RPMI8226 (cell line): ENCODE measurements at regions not wholly inside any gene's neighbourhood (a gene's known extent, or its start where the extent isn't known, plus 50 kb on each side); places are given as distances from the start of the nearest gene placed in this dataset.
A peak's percentile ranks its signal among the peaks of the same experiment; 100 is the strongest.
"Not testable (repeated sequence)": the region's sequence is repeated elsewhere in the genome, so short reads cannot be mapped to it uniquely, and the experiment has no call there.

Experiments used
- DNase-seq: peaks from one replicate; pipeline ENCODE4 v3.0.0-alpha.2; 2015

DNA sequence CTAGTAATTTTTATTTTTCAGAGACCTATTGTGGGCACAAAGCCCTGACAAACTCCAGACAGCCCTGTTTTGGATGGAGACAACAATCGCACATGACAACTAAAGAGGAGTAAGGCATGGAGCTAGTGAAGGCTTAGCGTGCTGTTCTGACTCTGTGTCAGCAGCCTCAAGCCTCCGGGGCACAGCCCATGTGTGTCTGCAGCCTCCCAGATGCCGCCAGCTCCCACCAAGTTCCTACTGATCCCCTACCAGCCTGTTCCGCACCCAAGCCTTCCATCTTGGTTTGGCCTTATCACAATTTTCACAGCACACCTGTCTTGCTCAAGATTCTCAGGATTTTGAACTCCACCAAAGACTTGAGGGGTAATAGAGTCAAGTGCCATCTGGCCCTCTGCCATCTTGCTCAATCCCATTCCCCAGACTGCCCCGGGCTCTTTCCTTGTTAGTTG lies 70.3 kb upstream of the SH3PXD2B start:
- DNase-seq: no peak

DNA sequence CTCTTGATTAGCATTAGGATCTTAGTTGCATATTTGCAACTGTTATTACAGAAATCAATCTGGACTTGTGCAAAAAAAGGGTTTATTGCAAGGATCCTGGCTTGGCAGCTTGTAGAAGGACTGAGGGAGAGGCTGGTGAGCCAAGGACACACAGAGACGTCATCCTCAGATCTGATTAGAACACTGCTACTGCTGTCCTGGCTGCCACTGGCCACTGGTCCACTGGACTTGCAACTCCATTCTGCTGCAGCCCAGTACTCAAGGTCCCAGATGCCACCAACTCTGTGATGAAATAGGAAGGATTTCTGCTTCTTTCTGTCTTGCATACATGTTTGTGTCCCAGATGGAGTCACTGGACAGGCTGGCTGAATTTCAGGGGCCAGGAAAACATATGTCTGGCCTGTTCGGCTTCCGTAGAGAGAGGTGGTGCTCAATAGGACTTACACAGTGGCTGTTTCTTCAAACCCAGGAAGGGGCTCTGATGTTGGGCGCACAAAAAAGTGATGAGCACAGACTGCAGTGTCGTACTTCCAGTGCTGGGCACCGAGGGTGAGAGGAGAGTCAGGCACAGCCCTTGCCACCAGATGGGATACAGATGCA lies 68.9 kb upstream of the SH3PXD2B start:
- no peak for DNase-seq

DNA sequence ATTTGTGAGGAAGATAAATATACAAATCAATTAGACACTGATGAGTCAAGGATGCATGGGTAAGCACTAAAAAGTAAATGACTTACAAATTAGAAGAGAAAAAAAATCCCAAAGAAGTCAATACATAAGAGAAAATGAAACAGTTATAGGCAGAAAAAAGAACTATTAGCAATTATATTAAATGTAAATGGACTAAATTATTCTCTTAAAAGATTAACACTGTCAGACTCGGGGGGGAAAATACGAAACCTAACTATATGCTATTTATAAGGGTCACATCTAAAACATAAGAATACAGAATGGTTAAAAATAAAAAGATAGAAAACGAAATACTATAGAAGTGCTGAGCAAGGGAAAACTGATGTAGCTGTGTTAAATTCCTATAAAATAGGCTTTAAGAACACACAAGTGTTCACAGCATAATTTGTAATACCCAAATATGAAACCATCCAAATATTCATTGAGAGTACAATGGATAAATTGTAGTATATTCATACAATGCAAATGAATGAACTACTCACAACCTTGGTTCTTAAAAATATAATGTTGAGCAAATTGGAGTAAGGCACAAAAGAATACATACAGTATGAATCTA lies 67.1 kb upstream of the SH3PXD2B start:
- no peak for DNase-seq

DNA sequence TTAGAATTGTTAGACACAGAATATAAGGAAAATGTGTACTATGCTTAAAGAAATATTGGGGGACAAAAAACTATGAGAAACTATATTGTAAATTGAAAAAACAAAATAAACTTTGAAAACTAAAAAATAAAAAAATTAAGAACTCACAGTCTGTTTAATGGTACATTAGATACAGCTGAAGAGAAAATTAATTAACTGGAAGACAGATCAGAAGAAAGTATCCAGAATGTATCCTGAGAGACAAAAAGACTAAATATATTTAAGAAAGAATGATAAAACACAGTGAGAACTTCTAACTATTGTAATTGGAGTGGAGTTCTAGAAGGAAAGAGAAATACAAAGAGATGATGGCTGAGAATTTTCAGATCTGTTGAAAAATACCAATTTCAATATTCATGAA lies 57.6 kb upstream of the SH3PXD2B start:
- DNase-seq: no peak

DNA sequence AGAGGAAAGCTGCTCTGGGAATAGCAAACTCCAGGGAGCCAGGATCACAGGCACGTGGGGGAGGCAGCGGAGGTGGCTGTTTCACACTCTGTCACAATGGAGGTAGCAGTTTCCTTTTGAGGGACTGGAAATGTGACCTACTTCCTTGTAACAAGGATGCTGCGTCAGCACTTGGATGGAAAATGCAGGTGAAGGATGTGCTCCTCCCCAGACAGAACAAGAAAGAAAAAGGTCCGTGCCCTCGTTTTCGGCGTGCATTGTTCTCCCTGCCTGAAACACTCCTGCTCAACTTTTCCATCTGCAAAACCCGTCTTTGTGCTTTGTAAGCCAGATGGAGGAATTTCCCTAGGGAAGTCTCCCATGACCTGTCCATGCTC lies 55.1 kb upstream of the SH3PXD2B start:
- DNase-seq: peak; percentile 29

DNA sequence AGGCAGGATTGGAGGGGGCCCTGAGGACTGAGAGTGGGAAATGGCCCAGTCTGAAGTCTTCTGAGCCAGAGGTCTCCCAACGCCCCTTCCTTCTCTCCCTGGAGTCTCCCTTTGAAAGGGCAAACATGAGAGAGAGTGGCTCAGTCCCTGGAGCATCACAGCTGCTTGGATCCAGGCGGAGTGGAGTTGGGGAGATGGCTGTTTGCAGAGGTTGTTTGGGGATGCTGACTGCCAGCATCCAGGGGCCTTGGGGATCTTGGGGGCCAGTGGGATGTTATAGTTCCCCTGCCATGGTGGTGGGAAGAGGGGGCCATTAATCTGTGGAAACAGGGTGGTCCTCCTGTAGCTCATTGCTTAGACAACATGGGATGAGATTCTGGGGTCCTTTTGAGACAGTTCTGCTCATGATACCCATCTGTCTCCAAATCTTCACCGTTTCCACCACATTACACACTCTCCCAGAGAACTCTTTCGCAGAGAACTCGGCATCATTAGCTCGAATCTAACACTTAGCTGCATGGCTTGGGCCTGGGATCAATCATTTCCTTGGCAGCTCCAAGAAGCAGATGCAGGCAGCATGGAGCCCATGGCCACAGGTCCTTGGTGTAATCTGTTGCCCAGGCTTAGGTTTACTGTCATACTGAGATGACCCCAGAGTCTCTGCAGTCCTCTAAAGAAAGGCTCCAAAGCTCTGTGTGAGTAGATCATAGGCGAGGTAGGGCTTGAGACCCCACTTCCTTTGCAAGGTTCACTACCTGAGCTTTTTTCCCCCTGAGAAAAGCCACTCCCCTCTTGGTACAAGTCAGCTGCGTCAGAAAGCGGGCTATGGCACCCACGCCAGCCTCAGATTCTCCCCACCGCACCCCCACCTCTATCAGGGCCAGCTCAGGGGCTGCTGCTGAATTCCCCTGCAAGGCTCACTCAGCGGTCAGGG lies 54.4 kb upstream of the SH3PXD2B start:
- DNase-seq: no peak

DNA sequence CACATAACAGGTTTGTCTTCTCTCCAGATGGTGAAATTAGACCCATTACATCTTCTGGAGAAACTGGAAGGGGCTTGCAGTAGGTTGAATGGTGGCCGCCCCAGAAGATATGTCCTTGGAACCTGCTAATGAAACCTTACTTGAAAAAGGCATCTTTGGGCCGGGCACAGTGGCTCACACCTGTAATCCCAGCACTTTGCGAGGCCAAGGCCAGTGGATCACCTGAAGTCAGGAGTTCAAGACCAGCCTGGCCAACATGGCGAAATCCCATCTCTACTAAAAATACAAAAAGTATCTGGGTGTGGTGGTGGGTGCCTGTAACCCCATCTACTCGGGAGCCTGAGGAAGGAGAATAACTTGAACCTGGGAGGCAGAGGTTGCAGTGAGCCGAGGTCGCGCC lies 53.2 kb upstream of the SH3PXD2B start:
- not testable (repeated sequence) for DNase-seq

DNA sequence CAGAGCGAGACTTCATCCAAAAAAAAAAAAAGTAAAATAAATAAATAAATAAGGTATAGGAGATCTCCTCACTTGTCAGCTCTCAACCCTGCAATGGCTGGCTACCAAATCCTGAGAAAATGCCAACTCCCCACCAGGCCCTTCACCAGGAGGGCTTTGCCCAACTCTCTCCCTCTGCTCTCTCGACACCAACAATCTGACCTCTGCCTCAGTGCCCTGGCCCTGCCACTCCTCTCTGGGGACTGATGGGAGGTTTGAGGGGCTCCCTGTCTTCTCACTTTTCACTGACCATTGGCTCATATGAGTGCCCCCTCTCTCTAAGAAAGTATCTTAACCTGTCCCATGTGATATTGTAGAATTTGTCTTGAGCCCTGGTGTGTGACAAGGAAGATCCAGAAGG lies 52.6 kb upstream of the SH3PXD2B start:
- DNase-seq: no peak

DNA sequence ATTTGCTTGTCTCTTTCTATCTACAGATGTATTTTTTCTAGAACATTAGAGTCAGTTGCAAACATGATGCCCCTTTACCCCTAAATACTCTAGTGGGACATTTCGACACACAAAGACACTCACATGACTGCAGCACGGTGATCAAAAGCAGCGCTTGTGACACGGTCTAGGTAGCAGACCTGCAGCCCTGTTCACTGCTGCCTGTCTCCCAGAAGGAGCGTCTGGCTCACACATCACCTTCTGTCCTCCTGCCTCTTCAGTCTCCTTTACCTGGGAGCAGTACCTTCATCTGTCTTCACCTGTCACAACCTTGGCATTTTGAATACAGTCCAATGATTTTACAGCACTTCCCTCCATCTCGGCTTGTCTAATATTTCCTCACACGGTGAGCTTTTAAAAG lies 51.9 kb upstream of the SH3PXD2B start:
- no peak for DNase-seq

DNA sequence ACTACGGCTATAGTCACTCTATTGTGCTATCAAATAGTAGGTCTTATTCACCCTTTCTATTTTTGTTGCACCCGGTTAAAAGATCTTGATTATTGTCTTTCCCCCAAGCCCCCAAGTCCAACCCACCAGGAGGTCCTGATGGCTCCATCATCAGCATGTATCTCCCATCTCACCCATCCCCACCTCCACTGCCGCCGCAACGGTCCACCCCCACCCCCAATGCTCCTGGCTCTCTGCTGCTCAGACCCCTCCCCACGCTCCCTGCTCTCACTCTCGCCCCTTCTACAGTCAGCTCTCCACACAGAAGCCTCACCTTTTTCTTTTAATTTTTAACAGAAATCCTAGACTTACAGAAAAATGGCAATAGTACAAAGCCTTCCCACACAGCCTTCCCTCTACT lies 51.5 kb upstream of the SH3PXD2B start:
- DNase-seq: no peak

DNA sequence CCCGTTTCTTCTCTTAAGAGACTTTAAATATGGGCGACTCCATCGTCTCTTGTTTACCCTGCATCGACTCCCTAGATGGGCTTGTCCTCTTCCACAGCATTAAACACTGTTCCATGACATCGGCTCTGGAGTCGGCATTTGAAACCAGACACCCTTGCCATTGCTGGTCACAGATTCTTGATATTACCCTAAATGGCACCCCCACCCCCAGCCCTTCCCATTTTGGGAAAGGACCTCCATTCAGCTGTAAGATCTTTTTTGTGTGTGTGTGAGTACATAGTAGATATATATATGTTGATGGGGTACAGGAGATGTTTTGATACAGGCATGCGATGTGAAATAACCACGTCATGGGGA lies 51.1 kb upstream of the SH3PXD2B start:
- DNase-seq: no peak

DNA sequence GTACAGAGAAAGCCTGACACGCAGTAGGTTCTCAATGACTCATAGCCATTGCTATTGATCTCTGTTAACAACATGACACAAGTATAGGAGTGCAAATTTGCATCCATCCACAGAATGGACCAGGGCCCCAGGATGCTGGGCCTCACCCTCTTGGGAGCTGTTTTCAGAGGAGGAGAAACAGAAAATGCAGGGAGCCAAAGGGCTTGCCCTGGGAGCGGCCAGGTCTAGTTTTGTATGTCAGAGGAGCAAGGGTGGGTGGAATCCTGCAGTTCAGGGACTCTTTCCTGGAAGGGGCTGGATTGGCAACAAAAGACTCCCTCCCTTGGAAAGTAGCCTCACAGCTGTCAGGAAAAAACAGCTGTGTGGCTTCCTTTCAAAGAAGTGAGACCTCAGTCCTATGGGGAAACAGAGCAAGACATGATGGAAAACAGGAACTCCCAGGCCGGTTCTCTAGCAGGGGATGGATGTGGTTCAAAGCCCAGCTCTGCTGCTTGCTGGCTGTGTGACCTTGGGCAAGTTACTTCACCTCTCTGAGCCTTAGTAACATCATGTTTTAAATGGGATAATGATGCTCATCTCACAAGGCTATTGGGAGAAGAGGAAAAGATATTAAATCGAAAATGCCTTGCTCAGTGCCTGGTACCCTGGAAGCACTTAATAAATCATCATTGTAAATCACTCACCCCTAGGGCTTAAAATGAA lies 50.5 kb upstream of the SH3PXD2B start:
- DNase-seq: no peak

DNA sequence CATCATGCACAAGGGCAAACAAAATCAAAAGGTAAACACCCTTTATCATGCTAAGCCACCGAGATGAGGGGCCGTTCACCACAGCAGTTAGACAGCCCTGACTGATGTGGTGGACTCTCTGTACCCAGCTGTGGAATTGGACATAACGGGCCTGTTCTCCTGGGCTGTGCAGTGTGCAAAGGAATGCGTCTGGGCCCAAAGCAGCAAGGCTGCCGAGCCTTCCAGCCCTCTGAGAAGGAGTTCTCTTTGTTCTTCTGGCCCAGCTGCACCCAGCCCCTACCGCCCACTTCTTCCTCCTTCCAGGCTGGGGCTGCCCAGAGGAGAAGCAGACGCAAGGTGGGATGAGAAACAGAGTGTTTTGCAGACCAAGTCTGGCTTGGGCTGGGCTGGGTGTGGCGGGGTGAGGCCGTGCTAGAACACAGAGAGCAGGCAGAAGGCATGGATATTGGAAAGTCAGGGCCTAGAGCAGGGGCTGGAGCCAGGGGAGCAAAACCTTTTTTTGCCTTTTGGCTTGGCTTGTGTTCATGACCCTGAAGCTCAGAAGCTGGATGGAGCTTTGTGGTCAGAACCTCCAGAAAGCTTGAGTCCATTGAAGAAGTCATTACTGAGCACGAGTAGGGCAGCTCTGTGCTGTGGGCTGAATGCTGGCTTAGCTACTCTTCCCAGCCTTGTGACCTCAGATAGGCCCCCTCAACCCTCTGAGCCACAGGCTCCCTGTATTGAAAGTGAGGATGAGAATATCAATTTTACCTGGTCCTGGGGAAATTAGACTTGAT lies 49.8 kb upstream of the SH3PXD2B start:
- no peak for DNase-seq
